DMS153 (cell line): ENCODE measurements at regions not wholly inside any gene's neighbourhood (a gene's known extent, or its start where the extent isn't known, plus 50 kb on each side); places are given as distances from the start of the nearest gene placed in this dataset.

Experiments used
- DNase-seq: peaks from one replicate; lab custom pipeline; 2025; lab: John Stamatoyannopoulos, UW

DNA sequence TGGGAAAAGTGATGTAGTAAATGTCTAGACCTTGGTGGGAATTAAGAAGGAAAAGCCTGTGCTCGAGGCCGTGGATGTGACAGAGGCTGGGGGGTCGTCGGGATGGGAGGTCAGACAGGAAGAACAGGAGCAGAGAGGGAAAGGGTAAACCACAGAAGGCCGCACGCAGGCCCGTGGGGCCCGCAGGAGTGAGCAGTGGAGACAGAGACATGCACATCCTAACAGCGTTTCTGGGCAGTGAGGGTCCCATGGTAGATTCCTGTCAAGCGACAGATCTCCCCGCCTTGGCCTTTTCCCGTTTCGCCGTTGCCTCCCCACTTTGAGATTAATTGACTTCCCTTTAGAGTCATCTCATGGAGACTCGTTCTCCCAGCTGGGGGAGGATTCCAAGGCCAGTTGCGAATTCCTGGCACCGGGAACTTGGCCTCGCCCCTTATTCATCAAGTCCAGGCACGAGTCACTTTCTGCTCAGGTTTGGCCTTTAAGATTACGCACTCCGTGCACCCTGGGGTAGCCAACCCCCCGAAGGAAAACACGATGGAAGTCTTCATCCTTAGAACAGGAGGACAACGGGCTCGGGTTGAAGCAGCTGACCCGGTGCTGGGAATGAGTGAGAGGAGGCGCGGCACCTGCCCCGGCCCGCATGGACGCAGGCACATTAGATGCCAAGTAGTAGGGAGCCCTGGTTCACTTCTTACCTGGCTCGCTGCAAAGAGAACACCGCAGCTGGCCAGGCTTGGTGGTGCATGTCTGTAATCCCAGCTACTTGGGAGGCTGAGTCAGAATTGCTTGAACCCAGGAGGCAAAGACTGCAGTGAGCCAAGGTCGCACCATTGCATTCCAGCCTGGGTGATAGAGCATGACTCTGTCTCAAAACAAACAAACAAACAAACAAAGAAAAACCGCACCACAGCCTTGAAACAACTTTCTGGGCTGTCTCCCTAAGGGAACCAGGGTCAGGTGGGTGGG, 315.2 kb upstream of the SHH start:
- no peak for DNase-seq

DNA sequence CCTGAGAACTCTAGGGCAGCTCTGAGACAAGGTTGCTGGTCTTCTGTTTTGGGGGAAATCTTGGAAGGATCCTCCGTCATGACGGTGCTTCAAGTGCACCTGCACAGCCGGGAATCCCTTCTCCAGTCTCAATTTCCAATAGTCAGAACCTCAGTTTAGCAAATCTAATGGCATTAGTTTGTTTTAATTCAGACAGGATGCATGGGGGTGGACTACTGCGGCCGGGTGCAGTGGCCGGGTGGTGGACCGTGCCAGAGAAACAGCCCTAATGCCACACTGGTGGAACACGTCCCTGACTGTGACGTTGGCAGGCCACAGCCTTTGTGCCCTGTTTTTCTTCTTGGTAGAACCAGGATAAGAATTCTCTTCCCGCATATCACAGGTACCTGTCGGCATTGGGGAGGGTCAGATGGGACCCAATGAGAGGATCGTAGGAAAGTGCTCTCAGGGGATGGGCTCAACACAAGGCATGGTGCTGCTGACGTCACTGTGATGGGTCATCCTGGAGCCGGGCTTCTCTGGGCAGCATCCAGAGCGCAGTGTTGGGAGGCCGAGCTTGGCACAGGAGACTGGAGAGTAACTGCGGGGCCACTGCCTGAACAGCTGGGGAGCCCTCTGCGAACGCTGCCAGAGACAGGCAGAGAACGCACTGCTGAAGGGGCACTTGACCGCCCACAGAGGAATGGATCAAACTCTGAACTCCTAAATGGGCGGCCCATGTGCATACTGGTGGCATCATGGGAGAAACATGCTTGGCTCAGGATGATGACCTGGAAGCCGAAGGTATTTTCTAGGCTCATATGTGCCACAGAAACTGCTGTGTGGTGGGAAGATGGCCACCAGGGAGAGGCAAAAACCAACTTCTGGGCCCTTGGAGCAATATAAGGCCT, 313.8 kb upstream of the SHH start:
- no peak for DNase-seq

DNA sequence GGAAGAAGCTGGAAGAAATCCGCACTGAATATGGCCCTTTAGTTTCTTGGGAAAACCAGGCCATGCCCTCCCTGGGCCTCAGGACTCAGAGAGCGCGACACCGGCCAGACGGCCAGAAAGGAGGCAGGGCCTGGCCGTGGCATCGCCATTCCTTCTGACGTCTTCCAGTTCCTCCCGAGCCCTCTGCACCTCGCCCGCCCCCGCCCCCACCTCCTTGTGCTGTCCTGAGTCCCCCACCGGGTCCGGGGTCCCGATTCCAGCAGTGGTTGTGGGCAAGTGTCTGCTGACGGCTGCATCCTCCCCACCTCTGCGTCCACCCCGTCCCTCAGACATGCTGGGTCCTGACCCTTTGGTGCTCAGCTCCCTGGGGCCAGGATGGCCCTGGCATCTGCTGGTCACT, 312.1 kb upstream of the SHH start:
- DNase-seq, result no peak

DNA sequence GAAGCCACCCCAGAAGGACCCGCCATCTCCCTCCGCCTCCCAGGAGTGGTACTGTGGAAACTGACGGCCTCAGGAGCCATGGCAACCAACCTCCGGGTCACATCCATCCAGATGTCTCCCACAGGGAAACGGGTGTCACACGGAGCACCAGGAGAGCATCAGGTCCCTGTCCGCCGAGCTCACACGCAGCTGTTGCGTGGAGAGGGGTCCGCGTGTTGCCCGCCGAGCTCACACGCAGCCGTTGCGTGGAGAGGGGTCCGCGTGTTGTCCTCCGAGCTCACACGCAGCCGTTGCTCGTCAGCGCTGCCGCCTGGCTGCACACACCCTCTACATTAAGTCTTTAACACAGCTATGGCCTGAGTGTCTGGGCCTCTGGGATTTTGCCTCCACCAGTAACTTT, 311.1 kb upstream of the SHH start:
- no peak for DNase-seq

DNA sequence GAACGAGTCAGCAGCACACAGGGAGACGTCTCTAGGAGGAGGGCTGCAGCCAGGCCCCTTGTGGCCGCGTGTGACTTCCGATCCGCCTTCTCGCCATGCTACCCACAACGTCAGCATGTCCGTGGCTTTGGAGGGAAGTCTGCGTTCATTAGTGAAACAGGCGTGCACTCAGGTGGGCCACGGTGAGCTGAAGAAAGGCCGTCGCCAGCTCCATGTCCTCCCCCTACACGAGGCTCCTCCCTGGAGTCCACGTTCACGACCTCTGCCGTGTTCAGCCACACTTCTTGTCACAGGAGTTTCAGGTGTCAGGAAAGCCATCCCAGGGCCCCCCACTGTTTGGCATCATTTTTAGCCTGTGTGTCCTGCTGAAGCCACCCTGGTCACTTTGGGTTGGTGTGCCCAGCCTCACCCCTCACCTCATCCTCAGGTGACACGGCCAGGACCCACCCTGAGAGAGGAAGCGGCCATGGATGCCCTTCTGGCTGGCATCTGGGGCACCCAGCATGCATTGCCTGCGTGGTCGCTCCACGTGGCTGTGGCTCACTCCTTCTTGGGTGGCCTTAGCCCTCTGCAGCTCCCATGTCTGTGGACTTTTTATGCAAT, 310.6 kb upstream of the SHH start:
- no peak for DNase-seq

DNA sequence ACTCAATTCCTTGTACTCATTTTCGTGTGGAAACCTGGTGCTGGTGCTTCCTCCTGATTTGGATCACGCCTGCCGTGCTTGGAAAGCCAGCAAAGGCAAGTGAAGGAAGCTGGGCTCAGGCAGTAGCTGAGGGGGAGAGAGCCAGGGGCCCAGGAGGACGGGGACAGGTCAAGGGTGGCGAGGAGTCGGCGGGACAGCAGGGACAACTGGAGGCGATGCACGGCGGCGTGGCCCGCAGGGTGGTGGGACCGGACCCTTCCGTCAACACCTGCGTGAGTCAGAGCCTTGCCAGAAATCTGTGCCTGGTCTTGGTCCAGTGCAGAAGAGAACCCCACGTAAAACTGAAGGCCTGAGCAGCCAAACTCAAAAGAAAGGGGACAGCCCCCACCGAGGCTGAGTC, 309.7 kb upstream of the SHH start:
- no peak for DNase-seq

DNA sequence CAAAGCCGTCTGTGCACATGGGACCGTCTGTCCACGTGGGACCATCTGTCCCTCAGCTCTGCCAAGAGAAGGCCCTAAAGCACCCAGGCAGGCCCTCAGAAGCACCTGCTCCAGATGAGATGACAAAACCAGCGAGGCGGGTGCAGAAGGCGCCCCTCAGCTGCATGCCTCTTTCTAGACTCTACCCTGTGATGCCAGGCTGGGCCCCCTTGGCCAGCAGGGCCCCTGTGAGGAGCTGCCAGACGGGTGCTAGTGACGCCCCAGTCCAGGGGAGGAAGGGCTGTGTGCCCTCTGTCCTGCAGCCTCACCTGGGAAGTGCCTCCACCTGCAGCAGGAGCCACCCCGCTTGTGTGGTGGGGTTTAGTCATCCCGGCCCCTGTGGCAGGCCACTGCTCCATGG, 309.2 kb upstream of the SHH start:
- DNase-seq, result no peak

DNA sequence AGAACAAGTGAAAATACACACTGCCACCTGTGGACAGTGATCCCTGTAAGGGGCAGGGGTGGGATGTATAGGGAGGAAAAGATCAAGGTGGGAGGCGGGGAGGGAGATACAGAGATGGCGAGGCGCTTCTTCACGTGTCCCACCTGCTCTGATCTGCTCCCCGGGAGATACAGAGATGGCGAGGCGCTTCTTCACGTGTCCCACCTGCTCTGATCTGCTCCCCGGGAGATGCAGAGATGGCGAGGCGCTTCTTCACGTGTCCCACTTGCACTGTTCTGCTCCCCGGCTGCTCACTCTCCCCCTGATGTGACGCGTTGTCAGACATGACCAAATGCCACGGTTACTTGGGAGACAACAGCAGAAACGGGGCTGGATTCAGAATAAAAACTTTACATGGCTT, 308.3 kb upstream of the SHH start:
- no peak for DNase-seq

DNA sequence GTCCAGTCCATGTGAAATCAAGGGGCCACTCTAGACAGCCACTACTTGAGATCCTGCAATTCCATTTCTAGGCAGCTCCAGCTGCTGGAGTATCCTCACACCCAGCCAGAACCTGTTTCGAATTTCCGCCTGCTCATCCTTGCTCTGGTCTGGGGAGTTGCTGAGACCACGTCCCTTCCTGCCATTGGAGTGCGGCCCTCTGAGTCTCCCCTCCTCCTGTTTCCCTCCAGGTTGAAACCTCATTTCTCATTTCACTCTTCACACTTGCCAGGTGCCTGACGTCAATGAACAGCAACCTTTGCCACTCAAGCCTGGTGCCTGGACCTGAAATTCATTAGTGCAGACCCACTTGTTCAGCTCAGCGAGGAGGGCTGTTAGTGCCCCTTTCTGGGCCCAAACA, 307.5 kb upstream of the SHH start:
- no peak for DNase-seq

DNA sequence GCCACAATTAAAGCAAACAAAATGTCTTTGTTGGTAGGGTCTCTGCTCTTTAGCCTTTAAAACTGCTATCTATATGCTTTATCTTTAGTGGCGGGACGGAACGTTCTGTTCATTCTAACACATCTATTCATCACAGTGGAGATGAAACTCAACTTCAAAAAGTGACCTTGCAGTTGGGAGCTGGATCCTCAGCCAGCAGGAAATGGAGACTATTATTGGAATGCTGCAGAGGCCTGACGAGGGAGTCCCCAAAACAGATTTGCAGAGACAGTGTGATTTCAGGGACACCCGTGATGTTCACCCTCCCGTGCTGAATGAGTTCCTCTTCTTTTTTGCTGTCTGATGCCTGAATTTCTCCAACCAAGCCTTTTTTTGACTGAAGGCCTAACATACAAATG, 306.0 kb upstream of the SHH start:
- DNase-seq, result no peak

DNA sequence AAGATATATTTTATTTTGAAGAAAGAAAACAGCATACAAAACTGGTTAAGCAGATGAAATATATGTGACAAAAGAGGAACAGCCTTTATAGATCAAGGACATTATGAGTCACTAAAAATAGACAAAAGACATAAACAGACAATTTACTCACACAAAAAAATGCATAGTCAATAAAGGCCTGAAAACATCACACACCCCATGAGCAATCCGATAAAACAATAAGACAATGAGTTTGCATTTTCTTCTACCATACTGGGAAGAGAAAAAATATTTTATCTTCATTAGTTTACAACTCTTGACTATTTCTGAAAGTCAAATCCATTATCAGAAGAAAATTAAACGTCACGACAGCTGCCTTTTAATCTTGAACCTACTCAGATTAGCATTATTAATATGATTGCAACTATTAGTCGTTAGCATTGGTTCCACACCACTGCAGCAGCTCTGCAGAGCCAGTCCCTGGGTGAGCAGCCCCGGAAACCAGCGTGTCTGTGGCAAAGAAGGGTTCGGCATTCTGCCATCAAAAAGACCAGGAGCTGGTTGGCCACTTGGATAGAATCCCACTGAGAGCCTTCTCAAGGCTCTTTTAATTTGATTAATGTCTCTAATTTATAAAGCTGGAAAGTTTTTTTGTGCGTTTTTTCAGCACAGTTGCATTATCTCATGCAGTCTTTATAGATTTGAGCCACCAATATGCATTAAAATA, 305.4 kb upstream of the SHH start:
- no peak for DNase-seq

DNA sequence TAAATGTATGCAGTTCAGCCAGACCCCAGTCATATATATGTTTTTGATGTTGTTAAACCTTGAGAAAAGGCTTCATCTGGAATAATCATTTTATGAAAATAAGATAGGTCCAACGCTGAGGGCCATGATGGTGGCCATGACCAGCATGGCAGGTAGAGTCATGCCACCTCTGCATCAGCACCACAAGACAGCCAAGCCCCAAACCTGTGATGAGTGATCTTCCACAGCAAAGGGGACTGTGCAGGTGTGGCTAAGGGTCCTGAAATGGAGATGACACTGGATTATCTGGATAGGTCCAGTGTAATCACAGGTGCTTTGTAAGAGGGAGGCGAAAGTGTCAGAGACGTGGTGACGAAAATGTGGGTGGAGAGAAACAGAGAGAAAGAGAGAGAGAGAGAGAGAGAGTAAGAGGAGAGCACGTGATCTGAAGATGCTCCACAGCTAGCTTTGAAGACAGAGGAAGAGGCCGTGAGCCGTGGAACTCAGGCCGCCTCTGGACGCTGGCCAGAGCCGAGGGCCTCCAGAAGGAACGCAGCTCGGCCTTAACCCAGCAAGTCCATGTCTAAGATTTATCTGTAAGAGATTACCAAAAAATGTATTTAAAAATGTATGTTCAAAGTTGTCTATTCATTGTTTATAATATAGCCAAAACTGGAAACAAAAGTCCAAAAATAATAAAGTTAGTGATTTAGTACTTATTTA, 304.4 kb upstream of the SHH start:
- no peak for DNase-seq

DNA sequence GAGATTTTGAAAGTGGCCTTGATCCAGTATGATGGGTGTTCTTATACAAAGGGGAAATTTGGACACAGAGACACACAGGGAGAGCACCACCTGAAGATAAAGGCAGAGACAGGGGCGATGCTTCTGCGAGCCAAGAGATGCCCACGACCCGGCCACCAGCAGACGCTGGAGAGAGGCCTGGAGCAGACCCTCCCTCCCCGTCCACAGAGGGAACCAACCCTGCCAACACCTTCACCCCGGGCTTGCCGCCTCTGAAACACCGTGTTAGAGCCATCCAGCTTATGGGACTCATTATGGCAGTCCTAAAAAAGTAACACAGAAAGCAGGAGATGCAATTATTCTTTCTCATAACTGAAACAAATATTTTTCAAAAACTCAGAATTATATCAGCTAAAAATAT, 303.3 kb upstream of the SHH start:
- no peak for DNase-seq

DNA sequence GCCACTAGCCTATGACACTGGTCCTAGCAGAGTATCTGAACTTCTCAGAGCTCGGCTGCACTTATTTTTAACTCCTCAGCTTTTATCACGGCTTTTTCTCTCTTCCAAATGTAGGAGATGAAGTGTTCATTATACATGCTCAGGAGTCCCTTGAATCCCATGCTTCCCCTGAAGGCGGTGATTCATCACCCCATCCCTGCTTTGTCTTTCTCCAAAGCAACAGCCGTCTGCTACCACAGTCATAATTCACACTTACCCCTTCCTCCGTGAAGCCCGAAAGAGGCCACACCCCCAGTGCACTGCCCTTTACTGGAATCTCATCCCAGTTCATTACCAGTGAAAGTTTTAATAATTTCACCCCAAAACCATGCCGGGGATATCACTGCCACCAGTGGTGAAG, 301.5 kb upstream of the SHH start:
- DNase-seq, result no peak

DNA sequence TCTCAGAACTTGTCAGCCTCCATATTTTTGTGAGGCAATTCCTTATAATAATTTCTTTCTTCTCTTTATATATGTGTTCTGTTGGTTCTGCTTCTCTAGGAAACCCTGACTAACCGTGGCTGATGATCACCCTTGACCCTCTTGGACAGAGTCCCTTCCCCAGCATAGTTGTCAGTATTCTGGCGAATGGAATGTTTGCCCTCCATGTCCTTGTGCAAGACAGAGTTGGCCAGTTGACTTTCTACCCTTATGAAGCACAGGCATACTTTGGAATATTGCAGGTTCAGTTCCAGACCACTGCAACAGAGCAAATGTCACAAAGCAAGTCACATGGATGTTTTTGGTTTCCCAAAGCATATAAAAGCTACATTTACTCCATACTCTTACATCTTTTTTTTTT, 297.7 kb upstream of the SHH start:
- no peak for DNase-seq

DNA sequence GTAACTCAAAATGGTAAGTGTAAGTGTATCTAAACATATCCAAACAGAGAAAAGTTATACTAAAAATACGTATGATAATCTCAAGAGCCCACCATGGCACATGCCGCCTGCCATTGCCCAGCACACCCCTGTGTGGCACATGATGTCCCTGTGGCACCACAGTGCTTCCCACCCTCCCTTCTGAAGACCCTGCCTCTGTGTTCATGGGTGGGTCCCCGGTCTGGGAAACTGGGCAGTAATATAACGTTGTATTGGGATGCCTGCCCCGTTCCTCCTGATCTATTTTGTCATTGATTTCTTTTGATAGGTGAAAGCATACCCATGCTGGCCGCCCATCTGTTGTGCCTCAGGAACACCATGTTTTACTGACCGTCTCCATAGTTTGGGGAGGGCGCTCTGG, 296.8 kb upstream of the SHH start:
- no peak for DNase-seq

DNA sequence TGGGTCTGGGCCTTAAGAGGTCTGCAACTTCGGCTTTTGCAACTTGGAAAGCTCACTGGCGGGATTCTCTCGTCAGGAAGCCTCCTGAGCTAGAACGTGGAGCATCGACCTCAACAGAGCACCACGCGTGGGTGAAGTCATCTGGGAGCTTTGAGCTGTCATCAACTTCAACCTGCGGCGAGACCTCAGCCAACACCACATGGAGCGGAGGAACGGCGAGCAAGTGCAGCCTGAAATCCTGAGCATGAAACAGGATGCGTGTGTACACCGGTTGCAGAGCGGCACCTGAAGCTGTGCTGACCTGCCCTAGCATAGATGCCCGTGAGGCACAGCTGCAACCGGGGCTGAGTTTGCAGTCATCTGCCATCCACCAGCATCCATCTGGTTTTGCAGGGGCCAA, 295.7 kb upstream of the SHH start:
- DNase-seq, result no peak

DNA sequence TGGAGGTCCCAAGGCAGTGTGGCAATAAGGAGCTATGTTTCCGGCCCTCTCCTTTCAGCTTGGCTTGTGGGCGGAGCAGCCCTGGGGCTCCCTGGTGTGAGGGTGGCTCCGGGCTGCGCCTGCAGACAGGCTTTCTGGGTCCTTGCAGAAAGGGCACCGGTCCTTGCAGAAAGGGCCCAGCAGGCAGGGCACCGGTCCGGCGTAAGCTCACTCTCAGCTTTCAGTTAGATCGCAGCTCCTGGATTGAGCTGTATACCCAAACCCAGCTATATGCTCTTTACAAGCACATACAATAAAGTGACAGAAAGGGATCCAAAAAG, 293.8 kb upstream of the SHH start:
- no peak for DNase-seq

DNA sequence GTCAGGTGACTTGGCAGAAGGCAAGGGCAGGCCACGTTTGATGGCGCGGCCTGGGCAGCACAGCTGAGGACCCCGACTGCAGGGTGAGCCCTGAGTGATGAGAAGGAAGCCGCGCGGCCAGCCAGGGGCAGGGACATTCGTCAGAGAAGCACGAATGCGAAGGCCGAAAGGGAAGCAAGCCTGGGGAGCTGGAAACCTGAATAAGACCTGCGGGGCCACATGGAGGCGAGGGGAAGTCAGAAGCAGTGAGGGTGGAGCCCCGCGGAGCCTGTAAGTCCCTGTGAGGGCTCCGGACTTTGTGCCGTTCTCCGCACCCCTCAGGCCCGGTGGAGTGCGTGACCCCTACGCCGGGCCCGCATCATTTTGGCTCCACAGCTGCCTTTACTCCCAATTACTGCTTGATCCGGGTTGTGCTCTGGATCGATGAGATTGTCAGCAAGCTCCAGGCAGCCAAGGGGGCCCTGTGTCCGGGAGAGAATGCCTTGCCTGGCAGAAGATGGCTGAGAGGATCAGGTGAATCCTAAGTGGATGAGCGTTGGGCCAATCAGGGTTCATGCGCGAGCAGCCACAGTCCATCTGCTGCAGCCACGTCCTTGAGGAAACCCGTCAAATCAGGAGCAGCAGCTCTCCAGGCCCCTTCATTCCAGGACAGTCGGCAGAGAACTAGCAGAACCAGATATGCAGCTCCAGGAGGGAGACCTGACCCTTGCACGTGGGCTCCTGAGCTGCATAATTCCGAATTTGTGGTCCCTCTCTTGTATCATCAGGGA, 293.3 kb upstream of the SHH start:
- DNase-seq, result no peak

DNA sequence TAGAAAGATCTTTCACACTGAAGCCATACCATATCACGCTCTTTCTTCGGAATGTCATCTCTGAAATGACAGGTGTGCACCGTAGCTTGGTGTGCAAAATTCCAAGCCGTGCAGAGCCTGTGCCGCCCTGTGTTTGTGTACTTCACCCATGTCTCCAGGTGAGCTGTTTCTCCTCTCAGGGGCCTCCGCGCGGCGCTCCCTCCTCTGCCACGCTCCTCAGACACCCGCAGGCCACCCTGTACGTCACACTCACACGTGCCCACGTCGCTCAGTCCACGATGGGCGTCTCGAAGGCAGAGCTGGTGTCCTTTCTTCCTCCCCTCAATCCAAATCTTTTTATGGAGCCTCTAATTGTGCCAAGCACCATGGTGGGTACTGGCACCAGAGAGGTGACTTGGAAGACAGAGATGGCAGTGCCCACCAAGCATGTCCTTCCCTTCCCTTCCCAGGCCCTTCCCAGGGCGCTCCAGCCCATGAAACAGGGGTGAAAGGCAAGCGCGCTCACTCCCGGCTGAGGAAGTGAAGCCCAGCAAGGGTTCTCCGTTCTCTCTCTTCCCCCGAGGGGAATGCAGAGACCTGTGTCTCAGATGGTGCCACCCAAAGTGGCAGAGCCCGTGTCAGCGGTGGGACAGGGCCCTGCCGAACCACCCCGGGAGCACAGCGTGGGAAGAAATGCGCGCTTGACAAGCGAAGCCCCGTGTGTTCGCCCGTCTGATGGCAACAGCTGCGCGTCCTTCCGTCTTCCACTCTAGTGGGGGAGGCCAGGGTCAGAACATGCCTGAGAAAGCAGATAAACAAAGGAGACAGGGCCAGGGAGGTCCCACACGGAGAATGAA, 292.5 kb upstream of the SHH start:
- no peak for DNase-seq
